Lung (tissue), 11 donors: ENCODE measurements at regions not wholly inside any gene's neighbourhood (a gene's known extent, or its start where the extent isn't known, plus 50 kb on each side); places are given as distances from the start of the nearest gene placed in this dataset.

ENCODE experiments used
- ATAC-seq: fragments of 200-7000 bp; cut with Tn5 transposase; one replicate; pipeline ENCODE4 v1.9.1; 2020; ENCODE audit warnings: moderate number of reproducible peaks; ENCODE audit not compliant: insufficient read depth, low FRiP score
- DNase-seq, 3 donors: peaks; one replicate each; pipeline ENCODE4 v3.0.0-alpha.2; 2013 to 2017
- H3K27ac ChIP-seq, 2 donors: one replicate each; pipeline ENCODE4 v1.5.1; 2013; ENCODE audit warnings: mild to moderate bottlenecking in 2 of 2, moderate library complexity in 2 of 2, control low read depth in 1 of 2, inconsistent platforms in 1 of 2, low read depth in 1 of 2, low read length in 1 of 2
- H3K27me3 ChIP-seq, 3 donors: one replicate each; pipeline ENCODE4 v1.5.1; 2013; ENCODE audit warnings: low read length in 2 of 3; ENCODE audit not compliant: control insufficient read depth in 3 of 3, insufficient read depth in 3 of 3
- H3K36me3 ChIP-seq, 4 donors: one replicate each; pipeline ENCODE4 v1.5.1; 2013; ENCODE audit warnings: low read length in 4 of 4, mild to moderate bottlenecking in 1 of 4, moderate library complexity in 1 of 4; ENCODE audit not compliant: control insufficient read depth in 4 of 4, insufficient read depth in 4 of 4
- H3K4me1 ChIP-seq, 5 donors: one replicate each; pipeline ENCODE4 v1.5.1; 2013; ENCODE audit warnings: low read length in 5 of 5, mild to moderate bottlenecking in 2 of 5, moderate library complexity in 1 of 5; ENCODE audit not compliant: control insufficient read depth in 5 of 5, insufficient read depth in 5 of 5
- H3K4me3 ChIP-seq: one replicate; pipeline ENCODE4 v1.5.1; 2013; ENCODE audit warnings: mild to moderate bottlenecking, control low read depth, moderate library complexity
- H3K9ac ChIP-seq, 2 donors: one replicate each; pipeline ENCODE4 v1.5.1; 2013; ENCODE audit warnings: low read length in 2 of 2, control low read depth in 1 of 2; ENCODE audit not compliant: insufficient read depth in 1 of 2
- H3K9me3 ChIP-seq, 4 donors: one replicate each; pipeline ENCODE4 v1.5.1; 2013; ENCODE audit warnings: low read length in 3 of 4, mild to moderate bottlenecking in 1 of 4, moderate library complexity in 1 of 4; ENCODE audit not compliant: control insufficient read depth in 4 of 4, insufficient read depth in 3 of 4
- WGBS, 2 donors: extraction: QIAGEN DNeasy Blood & Tissue Kit; methylation state at CpG; one replicate each; pipeline ENCODE4 v1.1.7; 2013; 5-methylcytosine and 5-hydroxymethylcytosine counted together
- TF ChIP-seq, protein P1 (sequence below): IDR thresholded peaks from 2 replicates; pipeline ENCODE4 v1.5.1; 2012; ENCODE audit warnings: mild to moderate bottlenecking; ENCODE audit errors: control extremely low read depth, extremely low read depth
- donor health status: control.
- donor health status: control.
- donor health status: Bipolar disorder and iron deficiency.
- donor health status: healthy.
- donor health status: DM: yes; HTN: yes; CAD: no.

DNA sequence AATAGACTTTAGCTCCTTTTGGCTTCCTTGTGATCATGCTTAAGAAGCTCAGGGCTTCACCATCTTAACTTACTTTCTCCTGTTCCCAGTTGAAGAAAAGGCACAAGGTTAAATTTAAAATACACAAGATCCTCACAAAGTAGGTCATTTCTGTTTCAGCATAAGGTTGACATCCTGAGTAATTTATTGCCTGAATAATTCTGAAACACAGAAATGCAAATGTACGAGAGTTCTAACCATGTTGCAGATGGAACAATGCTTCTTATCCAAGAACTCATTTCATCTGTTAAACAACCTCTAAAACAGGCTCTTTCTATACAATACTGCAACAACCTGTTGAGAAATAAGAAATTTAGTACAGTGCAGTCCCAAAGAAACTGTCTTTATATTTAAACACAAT is 395.2 kb downstream of the BCL11A start:
- TF ChIP-seq, protein P1, sequence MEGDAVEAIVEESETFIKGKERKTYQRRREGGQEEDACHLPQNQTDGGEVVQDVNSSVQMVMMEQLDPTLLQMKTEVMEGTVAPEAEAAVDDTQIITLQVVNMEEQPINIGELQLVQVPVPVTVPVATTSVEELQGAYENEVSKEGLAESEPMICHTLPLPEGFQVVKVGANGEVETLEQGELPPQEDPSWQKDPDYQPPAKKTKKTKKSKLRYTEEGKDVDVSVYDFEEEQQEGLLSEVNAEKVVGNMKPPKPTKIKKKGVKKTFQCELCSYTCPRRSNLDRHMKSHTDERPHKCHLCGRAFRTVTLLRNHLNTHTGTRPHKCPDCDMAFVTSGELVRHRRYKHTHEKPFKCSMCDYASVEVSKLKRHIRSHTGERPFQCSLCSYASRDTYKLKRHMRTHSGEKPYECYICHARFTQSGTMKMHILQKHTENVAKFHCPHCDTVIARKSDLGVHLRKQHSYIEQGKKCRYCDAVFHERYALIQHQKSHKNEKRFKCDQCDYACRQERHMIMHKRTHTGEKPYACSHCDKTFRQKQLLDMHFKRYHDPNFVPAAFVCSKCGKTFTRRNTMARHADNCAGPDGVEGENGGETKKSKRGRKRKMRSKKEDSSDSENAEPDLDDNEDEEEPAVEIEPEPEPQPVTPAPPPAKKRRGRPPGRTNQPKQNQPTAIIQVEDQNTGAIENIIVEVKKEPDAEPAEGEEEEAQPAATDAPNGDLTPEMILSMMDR, result no peak
- no peak overlapping the region for H3K4me3 ChIP-seq
- H3K36me3 ChIP-seq, result no peaks in the 10 kb centered on the region
- no peaks in the 10 kb centered on the region for H3K27me3 ChIP-seq
- 85 to 92% methylated on average over 1 of the region's 1 CpG for WGBS, 2 donors
- ATAC-seq (no peak), DNase-seq (no peak)
- no peaks in the 10 kb centered on the region for H3K4me1 ChIP-seq
- H3K9ac ChIP-seq, result no peak overlapping the region
- no peak overlapping the region for H3K27ac ChIP-seq
- H3K9me3 ChIP-seq, result peaks cover 0 to 2% (median 0%) of the 10 kb centered on the region in 4 donors

DNA sequence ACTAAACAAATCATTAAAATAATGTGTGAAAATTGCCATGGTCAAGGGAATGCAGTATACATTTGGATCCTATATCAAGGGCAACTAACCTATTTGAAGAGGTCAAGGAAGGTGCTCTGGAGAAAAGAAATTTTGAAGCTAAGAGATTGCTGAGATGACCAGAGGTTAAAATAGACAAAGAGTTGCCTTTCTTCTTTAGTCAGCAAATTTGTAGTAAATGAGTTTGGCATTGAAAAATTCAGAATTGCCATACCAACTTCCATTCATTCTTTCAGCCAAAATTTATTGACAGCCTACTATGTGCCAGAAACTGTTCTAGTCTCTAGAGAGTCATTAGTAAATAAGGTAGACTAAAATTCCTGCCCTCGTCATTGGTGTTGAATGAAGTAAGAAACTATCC is 396.2 kb downstream of the BCL11A start:
- WGBS, 2 donors, result 85 to 100% methylated on average over 1 of the region's 1 CpG
- ATAC-seq, result no peak
- H3K4me3 ChIP-seq, result no peak overlapping the region

GRCh38 chr2:60154142-60154541 is 399.3 kb downstream of the BCL11A start:
- Histone ChIP-seq H3K27ac (no peak overlapping the region), H3K36me3 (no peaks in the 10 kb centered on the region), H3K4me1 (no peaks in the 10 kb centered on the region), H3K27me3 (no peaks in the 10 kb centered on the region), H3K9me3 (peaks cover 0 to 5% (median 0%) of the 10 kb centered on the region in 4 donors), H3K9ac (no peak overlapping the region), H3K4me3 (no peak overlapping the region)
- no peak for ATAC-seq
- DNase-seq, result no peak
- TF ChIP-seq, protein P1, result no peak
- 53 to 66% methylated on average over 2 of the region's 2 CpGs for WGBS, 2 donors

More for the DNA sequence above, 396.2 kb downstream of the BCL11A start:
- H3K9ac ChIP-seq, result no peak overlapping the region
- peaks cover 0 to 2% (median under 1%) of the 10 kb centered on the region in 4 donors for H3K9me3 ChIP-seq
- TF ChIP-seq, protein P1, result no peak
- DNase-seq, result no peak
- H3K27me3 ChIP-seq, result no peaks in the 10 kb centered on the region
- no peaks in the 10 kb centered on the region for H3K4me1 ChIP-seq
- H3K36me3 ChIP-seq, result no peaks in the 10 kb centered on the region
- no peak overlapping the region for H3K27ac ChIP-seq

- 75 to 85% methylated on average over 4 of the region's 4 CpGs for WGBS, 2 donors
- DNase-seq, result no peak
- no peak overlapping the region for H3K4me3 ChIP-seq
- no peaks in the 10 kb centered on the region for H3K36me3 ChIP-seq
- H3K27me3 ChIP-seq, result no peaks in the 10 kb centered on the region
- H3K9ac ChIP-seq, result no peak overlapping the region
- H3K4me1 ChIP-seq, result no peaks in the 10 kb centered on the region
- TF ChIP-seq, protein P1, result peak; percentile 27
- no peak for ATAC-seq
- H3K27ac ChIP-seq, result no peak overlapping the region
- H3K9me3 ChIP-seq, result peaks cover 0 to 5% (median 0%) of the 10 kb centered on the region in 4 donors
Observed at GRCh38 chr2:60152226-60152833, 401.1 kb downstream of the BCL11A start.
